Neuronal stem cell (in vitro differentiated cells): ENCODE measurements at regions not wholly inside any gene's neighbourhood (a gene's known extent, or its start where the extent isn't known, plus 50 kb on each side); places are given as distances from the start of the nearest gene placed in this dataset.
A peak's percentile ranks its signal among the peaks of the same experiment; 100 is the strongest.

ENCODE experiments used
- DNase-seq: peaks from one replicate; pipeline ENCODE4 v3.0.0-alpha.2; 2013; ENCODE audit warnings: low spot score
- H2AFZ ChIP-seq: one replicate; pipeline ENCODE4 v1.6.1; 2013; ENCODE audit warnings: mild to moderate bottlenecking, low read length, inconsistent platforms
- H2AK5ac ChIP-seq: 2 replicates; pipeline ENCODE4 v1.6.1; 2013; ENCODE audit warnings: low read depth, mild to moderate bottlenecking, inconsistent platforms, low read length, moderate library complexity, mixed read lengths
- H2BK120ac ChIP-seq: 2 replicates; pipeline ENCODE4 v1.6.1; 2013; ENCODE audit warnings: low read depth, mild to moderate bottlenecking, inconsistent platforms, low read length, moderate library complexity, mixed read lengths
- H2BK12ac ChIP-seq: one replicate; pipeline ENCODE4 v1.6.1; 2013; ENCODE audit warnings: low read length, inconsistent platforms
- H2BK15ac ChIP-seq: 2 replicates; pipeline ENCODE4 v1.6.1; 2013; ENCODE audit warnings: mild to moderate bottlenecking, low read length, inconsistent platforms, mixed read lengths
- H2BK5ac ChIP-seq: one replicate; pipeline ENCODE4 v1.6.1; 2013; ENCODE audit warnings: inconsistent platforms, mild to moderate bottlenecking, low read length, moderate library complexity
- H3K14ac ChIP-seq: one replicate; pipeline ENCODE4 v1.6.1; 2013; ENCODE audit warnings: low read length, inconsistent platforms
- H3K18ac ChIP-seq: 2 replicates; pipeline ENCODE4 v1.6.1; 2013; ENCODE audit warnings: low read length, inconsistent platforms
- H3K23ac ChIP-seq: 2 replicates; pipeline ENCODE4 v1.6.1; 2013; ENCODE audit warnings: low read depth, mild to moderate bottlenecking, mixed read lengths, low read length, inconsistent platforms; ENCODE audit not compliant: poor library complexity
- H3K27ac ChIP-seq: replicated peaks from 3 replicates; pipeline ENCODE4 v1.5.1; 2013; ENCODE audit warnings: low read length, inconsistent platforms
- H3K27me3 ChIP-seq, 3 experiments: 2 replicates each; pipeline ENCODE4 v1.6.1; 2013; ENCODE audit warnings: low read length in 3 of 3, mild to moderate bottlenecking in 2 of 3, inconsistent platforms in 1 of 3, low read depth in 1 of 3, mixed read lengths in 1 of 3, moderate library complexity in 1 of 3; ENCODE audit not compliant: control insufficient read depth in 3 of 3, insufficient read depth in 3 of 3
- H3K36me3 ChIP-seq, 2 donors: replicated peaks in 1 of 2; 2 replicates each; pipeline ENCODE4 v1.6.1; 2013; ENCODE audit warnings: low read length in 2 of 2; ENCODE audit not compliant: control insufficient read depth in 2 of 2, insufficient read depth in 2 of 2
- H3K4ac ChIP-seq: 2 replicates; pipeline ENCODE4 v1.6.1; 2013; ENCODE audit warnings: inconsistent platforms, mild to moderate bottlenecking, low read length, moderate library complexity
- H3K4me1 ChIP-seq, 2 donors: 1 replicate in 1 of 2; 2 replicates in 1 of 2; pipeline ENCODE4 v1.6.1; 2013; ENCODE audit warnings: low read length in 2 of 2, low read depth in 1 of 2; ENCODE audit not compliant: control insufficient read depth in 2 of 2, insufficient read depth in 1 of 2
- H3K4me2 ChIP-seq: one replicate; pipeline ENCODE4 v1.6.1; 2013; ENCODE audit warnings: mild to moderate bottlenecking, low read length, inconsistent platforms; ENCODE audit not compliant: insufficient read depth, poor library complexity, severe bottlenecking
- H3K4me3 ChIP-seq, 2 donors: 2 replicates each; pipeline ENCODE4 v1.5.1; 2013; ENCODE audit warnings: low read length in 2 of 2, mild to moderate bottlenecking in 2 of 2, inconsistent platforms in 1 of 2, moderate library complexity in 1 of 2
- H3K79me1 ChIP-seq: one replicate; pipeline ENCODE4 v1.6.1; 2013; ENCODE audit warnings: low read depth, mild to moderate bottlenecking, inconsistent platforms, low read length, moderate library complexity
- H3K9ac ChIP-seq: one replicate; pipeline ENCODE4 v1.6.1; 2013; ENCODE audit warnings: mild to moderate bottlenecking, low read depth, low read length, inconsistent platforms; ENCODE audit not compliant: poor library complexity
- H3K9me3 ChIP-seq, 2 donors: replicated peaks in 1 of 2; 2 replicates each; pipeline versions ENCODE3 to v1.6.1; 2013; ENCODE audit warnings: low read length in 2 of 2, mild to moderate bottlenecking in 2 of 2, inconsistent platforms in 1 of 2, low read depth in 1 of 2, mixed read lengths in 1 of 2, moderate library complexity in 1 of 2; ENCODE audit not compliant: control insufficient read depth in 2 of 2, insufficient read depth in 1 of 2
- H4K8ac ChIP-seq: one replicate; pipeline ENCODE4 v1.6.1; 2013; ENCODE audit warnings: low read depth, mild to moderate bottlenecking, inconsistent platforms, low read length, moderate library complexity
- H4K91ac ChIP-seq: one replicate; pipeline ENCODE4 v1.6.1; 2013; ENCODE audit warnings: low read length, low read depth, mild to moderate bottlenecking, inconsistent platforms; ENCODE audit not compliant: poor library complexity
- WGBS, 2 donors: extraction: QIAGEN DNeasy Blood & Tissue Kit; methylation state at CpG; one replicate each; pipeline ENCODE4 v1.1.7; 2013; ENCODE audit warnings: missing lambda C conversion rate in 2 of 2, mixed read lengths in 1 of 2; ENCODE audit not compliant: insufficient read length in 2 of 2, insufficient replicate concordance in 1 of 2; ENCODE audit errors: extremely low coverage in 2 of 2; 5-methylcytosine and 5-hydroxymethylcytosine counted together

- Histone ChIP-seq H2AFZ (no peak overlapping the region), H3K23ac (no peak overlapping the region), H2BK120ac (no peak overlapping the region), H3K14ac (no peak overlapping the region), H3K18ac (no peak overlapping the region), H3K4ac (no peak overlapping the region), H4K8ac (no peak overlapping the region), H3K4me1 (peaks cover 21 to 33% of the 10 kb centered on the region in 2 donors), H3K4me3 (no peak overlapping the region), H3K27me3 (peaks cover 0 to 24% (median 20%) of the 10 kb centered on the region in 3 experiments), H4K91ac (no peak overlapping the region), H3K9me3 (peaks cover 0 to 7% of the 10 kb centered on the region in 2 donors), H2AK5ac (no peak overlapping the region), H2BK15ac (no peak overlapping the region), H3K9ac (no peak overlapping the region), H3K36me3 (no peaks in the 10 kb centered on the region), H3K27ac (peak overlapping the region; percentile 30), H3K4me2 (no peak overlapping the region), H2BK5ac (no peak overlapping the region), H3K79me1 (no peaks in the 10 kb centered on the region), H2BK12ac (no peak overlapping the region)
- WGBS, 2 donors: no CpG with 5 or more reads among the region's 3 CpGs
- DNase-seq: peak; percentile 92
Measured at GRCh38 chr14:54257424-54257823, 139.4 kb upstream of the CDKN3 start.

GRCh38 chr14:54258382-54258781 is 138.4 kb upstream of the CDKN3 start:
- Histone ChIP-seq H3K27me3 (peaks cover 0 to 20% (median 16%) of the 10 kb centered on the region in 3 experiments), H3K14ac (no peak overlapping the region), H2AFZ (no peak overlapping the region), H2BK15ac (no peak overlapping the region), H3K4me1 (peaks cover 21 to 33% of the 10 kb centered on the region in 2 donors), H3K9me3 (peaks cover 0 to 7% of the 10 kb centered on the region in 2 donors), H2AK5ac (no peak overlapping the region), H4K91ac (no peak overlapping the region), H2BK12ac (no peak overlapping the region), H3K27ac (no peak overlapping the region), H3K36me3 (no peaks in the 10 kb centered on the region), H3K4ac (no peak overlapping the region), H3K4me2 (no peak overlapping the region), H4K8ac (no peak overlapping the region), H2BK120ac (no peak overlapping the region), H3K18ac (no peak overlapping the region), H2BK5ac (no peak overlapping the region), H3K4me3 (no peak overlapping the region), H3K9ac (no peak overlapping the region), H3K23ac (no peak overlapping the region), H3K79me1 (no peaks in the 10 kb centered on the region)
- DNase-seq: no peak
- no CpG with 5 or more reads among the region's 1 CpG for WGBS, 2 donors

GRCh38 chr14:54259821-54260220 is 137.0 kb upstream of the CDKN3 start:
- DNase-seq: no peak
- H3K23ac ChIP-seq: no peak overlapping the region
- H3K36me3 ChIP-seq: no peaks in the 10 kb centered on the region
- H3K18ac ChIP-seq: peak overlapping the region; percentile 79
- H2BK120ac ChIP-seq: no peak overlapping the region
- peaks cover 0 to 7% of the 10 kb centered on the region in 2 donors for H3K9me3 ChIP-seq
- no CpG with 5 or more reads among the region's 5 CpGs for WGBS, 2 donors
- H3K79me1 ChIP-seq: no peaks in the 10 kb centered on the region
- no peak overlapping the region for H2BK12ac ChIP-seq
- H4K8ac ChIP-seq: no peak overlapping the region
- no peak overlapping the region for H2BK5ac ChIP-seq
- no peak overlapping the region for H2AK5ac ChIP-seq
- no peak overlapping the region for H3K4me3 ChIP-seq
- no peak overlapping the region for H4K91ac ChIP-seq
- no peak overlapping the region for H3K4ac ChIP-seq
- peak overlapping the region; percentile 42 for H2AFZ ChIP-seq
- H3K4me1 ChIP-seq: peaks cover 23 to 33% of the 10 kb centered on the region in 2 donors
- H3K27me3 ChIP-seq: peaks cover 0 to 13% (median 4%) of the 10 kb centered on the region in 3 experiments
- H3K14ac ChIP-seq: no peak overlapping the region
- no peak overlapping the region for H3K4me2 ChIP-seq
- H2BK15ac ChIP-seq: no peak overlapping the region
- no peak overlapping the region for H3K27ac ChIP-seq
- H3K9ac ChIP-seq: no peak overlapping the region

- no peak overlapping the region for H3K14ac ChIP-seq
- H3K27ac ChIP-seq: no peak overlapping the region
- H2BK15ac ChIP-seq: no peak overlapping the region
- no peak overlapping the region for H3K4ac ChIP-seq
- no peak overlapping the region for H3K4me2 ChIP-seq
- H3K79me1 ChIP-seq: no peaks in the 10 kb centered on the region
- no peak overlapping the region for H3K23ac ChIP-seq
- peak overlapping the region; percentile 67 for H2AFZ ChIP-seq
- no peaks in the 10 kb centered on the region for H3K27me3 ChIP-seq
- H3K4me1 ChIP-seq: peaks cover 23 to 33% of the 10 kb centered on the region in 2 donors
- H3K9me3 ChIP-seq: no peaks in the 10 kb centered on the region
- no peaks in the 10 kb centered on the region for H3K36me3 ChIP-seq
- WGBS, 2 donors: no CpG with 5 or more reads among the region's 7 CpGs
- no peak overlapping the region for H3K18ac ChIP-seq
- DNase-seq: peak; percentile 55
- H2AK5ac ChIP-seq: no peak overlapping the region
- no peak overlapping the region for H3K9ac ChIP-seq
- no peak overlapping the region for H4K91ac ChIP-seq
- no peak overlapping the region for H4K8ac ChIP-seq
- H2BK12ac ChIP-seq: no peak overlapping the region
- H2BK5ac ChIP-seq: no peak overlapping the region
- no peak overlapping the region for H2BK120ac ChIP-seq
- no peak overlapping the region for H3K4me3 ChIP-seq
Measured at GRCh38 chr14:54261283-54261682, 135.5 kb upstream of the CDKN3 start.
